ENCODE measurements at regions not wholly inside any gene's neighbourhood (a gene's known extent, or its start where the extent isn't known, plus 50 kb on each side); places are given as distances from the start of the nearest gene placed in this dataset.

DNA sequence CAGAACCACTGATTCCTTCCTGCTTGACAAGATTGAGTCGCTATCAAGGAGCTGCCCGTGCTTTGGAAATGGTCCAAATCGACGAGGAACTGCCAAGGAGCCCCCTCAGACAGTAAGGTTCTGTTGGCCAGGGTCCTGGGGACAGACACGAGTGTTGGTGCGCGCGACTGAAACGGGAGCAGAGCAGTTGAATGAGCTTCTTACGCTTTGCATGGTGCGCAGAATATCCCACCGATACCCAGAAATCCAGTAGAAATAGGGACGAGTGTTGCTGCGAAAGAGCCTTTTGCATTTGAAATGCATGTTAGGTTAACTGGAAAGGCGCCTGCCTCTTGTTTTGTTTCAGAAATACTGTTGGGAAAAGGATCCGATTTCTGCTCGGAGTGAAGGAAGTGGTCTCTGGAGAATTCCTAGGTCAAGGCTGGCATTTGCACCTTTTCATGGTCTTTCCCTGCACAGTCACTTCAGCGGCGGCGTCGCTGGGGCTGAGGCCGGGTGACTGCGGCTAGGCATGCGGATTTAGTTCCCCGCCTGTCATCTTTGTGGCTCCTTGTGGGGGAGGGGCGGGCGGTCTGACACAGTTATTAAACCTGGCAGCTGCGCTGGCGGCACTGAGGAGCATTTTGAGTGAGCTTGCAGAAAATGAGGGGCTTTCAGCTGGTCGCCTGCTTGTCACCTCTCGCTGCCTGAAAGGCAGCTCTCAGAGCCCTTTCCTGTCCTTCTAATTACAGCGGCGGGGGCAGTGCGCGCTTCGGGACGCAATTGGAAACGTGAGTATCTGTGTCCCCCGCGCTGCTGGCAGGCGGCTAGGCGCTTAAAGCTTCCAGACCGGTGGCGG is 51.5 kb upstream of the TRIM2 start:
- TF ChIP-seq, protein P1, sequence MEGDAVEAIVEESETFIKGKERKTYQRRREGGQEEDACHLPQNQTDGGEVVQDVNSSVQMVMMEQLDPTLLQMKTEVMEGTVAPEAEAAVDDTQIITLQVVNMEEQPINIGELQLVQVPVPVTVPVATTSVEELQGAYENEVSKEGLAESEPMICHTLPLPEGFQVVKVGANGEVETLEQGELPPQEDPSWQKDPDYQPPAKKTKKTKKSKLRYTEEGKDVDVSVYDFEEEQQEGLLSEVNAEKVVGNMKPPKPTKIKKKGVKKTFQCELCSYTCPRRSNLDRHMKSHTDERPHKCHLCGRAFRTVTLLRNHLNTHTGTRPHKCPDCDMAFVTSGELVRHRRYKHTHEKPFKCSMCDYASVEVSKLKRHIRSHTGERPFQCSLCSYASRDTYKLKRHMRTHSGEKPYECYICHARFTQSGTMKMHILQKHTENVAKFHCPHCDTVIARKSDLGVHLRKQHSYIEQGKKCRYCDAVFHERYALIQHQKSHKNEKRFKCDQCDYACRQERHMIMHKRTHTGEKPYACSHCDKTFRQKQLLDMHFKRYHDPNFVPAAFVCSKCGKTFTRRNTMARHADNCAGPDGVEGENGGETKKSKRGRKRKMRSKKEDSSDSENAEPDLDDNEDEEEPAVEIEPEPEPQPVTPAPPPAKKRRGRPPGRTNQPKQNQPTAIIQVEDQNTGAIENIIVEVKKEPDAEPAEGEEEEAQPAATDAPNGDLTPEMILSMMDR (IDR thresholded peaks at IDR 0.05; ENCODE audit: extremely low read depth, insufficient read depth, missing control alignments), result no peak
- in situ Hi-C loops (cut with MboI; ENCODE audit: low pct_unique_long_range_greater_than_20kb, low sequenced_read_pairs, unreplicated experiment), result no loop called here
- peak; percentile 39 for DNase-seq (ENCODE audit: low spot score)

DNA sequence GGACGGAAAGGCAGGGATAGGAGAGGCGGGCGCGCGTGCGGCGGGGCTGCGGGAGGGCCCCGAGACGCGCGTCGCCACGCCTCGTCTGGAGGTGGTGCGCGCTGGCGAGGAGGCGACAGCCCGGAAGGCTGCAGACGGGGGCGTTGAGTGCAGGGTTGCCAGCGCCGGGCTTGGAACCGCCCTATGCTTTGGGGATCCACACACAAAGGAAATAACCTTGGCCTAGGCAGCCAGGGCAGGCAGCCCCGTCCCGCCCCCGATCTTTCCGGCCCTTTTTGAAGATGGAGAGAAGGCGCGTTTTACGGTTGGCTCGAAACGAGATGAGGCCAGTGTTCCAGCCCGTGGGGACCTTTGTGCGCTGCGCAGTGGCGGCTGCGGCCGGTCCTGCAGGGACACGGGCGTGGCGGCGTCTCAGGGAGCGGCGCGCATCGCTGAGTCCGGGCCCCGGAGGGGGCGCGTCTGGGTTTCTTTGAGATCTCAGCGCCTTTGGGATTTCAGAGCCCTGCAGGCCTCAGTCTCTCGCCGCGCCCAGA is 50.8 kb upstream of the TRIM2 start:
- TF ChIP-seq, protein P1 (IDR thresholded peaks at IDR 0.05; ENCODE audit: extremely low read depth, insufficient read depth, missing control alignments), result no peak
- in situ Hi-C loops (cut with MboI; ENCODE audit: low pct_unique_long_range_greater_than_20kb, low sequenced_read_pairs, unreplicated experiment), result no loop called here
- DNase-seq (ENCODE audit: low spot score), result peak; percentile 59

DNA sequence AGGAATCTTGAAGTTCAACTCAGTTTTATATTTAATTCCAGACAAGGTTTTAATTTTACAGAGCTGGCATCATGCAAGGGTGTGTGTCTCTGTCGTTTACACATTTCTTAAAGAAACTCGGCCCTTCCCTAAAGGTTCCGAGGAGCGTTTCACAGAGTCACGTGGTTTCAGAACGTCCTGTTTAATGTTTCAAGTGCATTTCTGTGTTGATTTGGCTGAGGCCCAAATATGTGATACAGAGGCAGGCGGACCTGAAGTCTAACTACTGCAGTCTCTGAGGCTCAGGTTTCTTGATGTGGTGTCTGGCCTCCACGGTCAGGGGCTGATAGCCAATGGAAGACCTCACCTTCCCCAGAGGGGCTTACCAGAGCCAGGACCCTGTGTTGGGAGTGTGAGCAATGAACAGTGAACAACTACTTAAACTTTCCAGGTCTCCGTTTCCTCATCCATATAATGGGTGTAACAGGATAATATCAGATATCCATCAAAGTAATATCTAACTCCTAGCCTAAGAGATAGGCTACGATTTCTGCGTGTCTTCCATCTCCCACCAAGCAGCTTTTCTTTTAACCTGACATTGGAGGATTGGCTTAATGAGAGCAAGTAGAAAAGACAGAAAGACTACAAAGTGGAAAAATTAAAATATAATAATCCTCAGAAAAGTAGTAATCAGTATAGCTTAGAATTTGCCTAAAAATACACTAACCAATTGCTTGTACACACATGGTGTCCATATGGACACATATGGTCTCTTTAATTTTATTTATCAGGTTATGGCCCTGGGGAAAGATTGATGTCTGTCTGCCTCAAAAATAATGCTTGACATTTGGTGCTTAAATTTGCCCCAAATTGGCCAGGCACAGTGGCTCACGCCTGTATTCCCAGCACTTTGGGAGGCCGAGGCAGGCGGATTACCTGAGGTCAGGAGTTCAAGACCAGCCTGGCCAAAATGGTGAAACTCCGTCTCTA is 50.0 kb upstream of the TRIM2 start:
- in situ Hi-C loops (cut with MboI; ENCODE audit: low pct_unique_long_range_greater_than_20kb, low sequenced_read_pairs, unreplicated experiment), result no loop called here
- TF ChIP-seq, protein P1 (IDR thresholded peaks at IDR 0.05; ENCODE audit: extremely low read depth, insufficient read depth, missing control alignments), result no peak
- no peak for DNase-seq (ENCODE audit: low spot score)
